WTC11 (cell line): ENCODE measurements at regions not wholly inside any gene's neighbourhood (a gene's known extent, or its start where the extent isn't known, plus 50 kb on each side); places are given as distances from the start of the nearest gene placed in this dataset.

ENCODE experiments used
- ATAC-seq: fragments of 200-7000 bp; cut with Tn5 transposase; 2 replicates; pipeline ENCODE4 v1.10.0; 2021; ENCODE audit warnings: mild to moderate bottlenecking, moderate library complexity
- CTCF ChIA-PET: fragments of 300-600 bp; sonication (Branson Sonifier 250); formaldehyde crosslinking; loops from one replicate; lab custom pipeline; 2021; ENCODE audit warnings: antibody characterized with exemption; lab: Charles Lee
- POLR2A ChIA-PET: fragments of 350-600 bp; sonication (Branson Sonifier 250); formaldehyde crosslinking; loops from one replicate; lab custom pipeline; 2021; ENCODE audit warnings: antibody characterized with exemption; lab: Charles Lee
- DNase-seq: peaks from one replicate; pipeline ENCODE4 v3.0.0; 2021; ENCODE audit warnings: low spot score
- H3K27ac Mint-ChIP-seq: 2 replicates; pipeline ENCODE4 v1.8.0; 2021; ENCODE audit warnings: mixed read lengths
- H3K27me3 Mint-ChIP-seq: 2 replicates; pipeline ENCODE4 v1.8.0; 2021; ENCODE audit warnings: low read depth, mild to moderate bottlenecking, moderate library complexity, mixed read lengths
- H3K36me3 Mint-ChIP-seq: 2 replicates; pipeline ENCODE4 v1.8.0; 2021; ENCODE audit warnings: mixed read lengths
- H3K4me1 Mint-ChIP-seq: 2 replicates; pipeline ENCODE4 v1.8.0; 2022; ENCODE audit warnings: mixed read lengths
- H3K4me3 Mint-ChIP-seq: 2 replicates; pipeline ENCODE4 v1.8.0; 2021; ENCODE audit warnings: mild to moderate bottlenecking, moderate library complexity, mixed read lengths
- H3K9me3 Mint-ChIP-seq: 2 replicates; pipeline ENCODE4 v1.8.0; 2021; ENCODE audit warnings: mixed read lengths
- ELF4 ChIP-seq: sonication (generic); formaldehyde crosslinking; IDR thresholded peaks from 2 replicates; pipeline ENCODE4 v1.8.1; 2022; ENCODE audit warnings: low read depth, mild to moderate bottlenecking, moderate library complexity, missing genetic modification reagents
- IRF2 ChIP-seq: sonication (generic); formaldehyde crosslinking; IDR thresholded peaks from 2 replicates; pipeline ENCODE4 v1.8.0; 2022; ENCODE audit warnings: low read depth, missing genetic modification reagents, borderline replicate concordance
- MXD4 ChIP-seq: fragments of 250-450 bp; sonication (Bioruptor Pico); IDR thresholded peaks from 2 replicates; pipeline ENCODE4 v1.8.0; 2021; ENCODE audit warnings: mild to moderate bottlenecking, moderate library complexity, borderline replicate concordance
- NFATC4 ChIP-seq: fragments of 250-450 bp; sonication (Bioruptor Pico); IDR thresholded peaks from 2 replicates; pipeline ENCODE4 v1.9.0; 2021; ENCODE audit warnings: mild to moderate bottlenecking
- NR1H2 ChIP-seq: sonication (generic); formaldehyde crosslinking; IDR thresholded peaks from 2 replicates; pipeline ENCODE4 v1.9.0; 2021; ENCODE audit warnings: mild to moderate bottlenecking, moderate library complexity, missing genetic modification reagents
- NR2C2 ChIP-seq: sonication (generic); formaldehyde crosslinking; IDR thresholded peaks from 2 replicates; pipeline ENCODE4 v1.8.0; 2022; ENCODE audit warnings: mild to moderate bottlenecking, missing genetic modification reagents
- RELA ChIP-seq: sonication (generic); formaldehyde crosslinking; IDR thresholded peaks from 2 replicates; pipeline ENCODE4 v1.8.1; 2022; ENCODE audit warnings: missing genetic modification reagents, mild to moderate bottlenecking, borderline replicate concordance
- SOX15 ChIP-seq: fragments of 250-450 bp; sonication (Bioruptor Pico); IDR thresholded peaks from 2 replicates; pipeline ENCODE4 v1.9.0; 2021; ENCODE audit warnings: mild to moderate bottlenecking
- TEAD4 ChIP-seq: sonication (generic); formaldehyde crosslinking; IDR thresholded peaks from 2 replicates; pipeline ENCODE4 v1.8.0; 2022; ENCODE audit warnings: mild to moderate bottlenecking, missing genetic modification reagents
- TP53 ChIP-seq: sonication (generic); formaldehyde crosslinking; IDR thresholded peaks from 2 replicates; pipeline ENCODE4 v1.8.1; 2023; ENCODE audit warnings: mild to moderate bottlenecking, missing genetic modification reagents
- ZNF138 ChIP-seq: sonication (generic); formaldehyde crosslinking; conservative IDR thresholded peaks from 2 replicates; pipeline ENCODE4 v1.8.1; 2022; ENCODE audit warnings: mild to moderate bottlenecking, moderate library complexity, missing genetic modification reagents
- ZNF263 ChIP-seq: sonication (generic); formaldehyde crosslinking; IDR thresholded peaks from 2 replicates; pipeline ENCODE4 v1.8.1; 2022; ENCODE audit warnings: low read depth, mild to moderate bottlenecking, moderate library complexity, missing genetic modification reagents
- ZNF317 ChIP-seq: sonication (generic); formaldehyde crosslinking; IDR thresholded peaks from 2 replicates; pipeline ENCODE4 v1.8.1; 2023; ENCODE audit warnings: low read depth, mild to moderate bottlenecking, moderate library complexity, missing genetic modification reagents, borderline replicate concordance
- ZNF671 ChIP-seq: fragments of 250-450 bp; sonication (Bioruptor Pico); IDR thresholded peaks from 2 replicates; pipeline ENCODE4 v1.8.0; 2021; ENCODE audit warnings: mild to moderate bottlenecking
- TF ChIP-seq, protein P1 (sequence below): fragments of 250-450 bp; sonication (Bioruptor Pico); conservative IDR thresholded peaks from 2 replicates; pipeline ENCODE4 v1.9.0; 2021; ENCODE audit warnings: mild to moderate bottlenecking
- TF ChIP-seq, protein P2 (sequence below): fragments of 250-450 bp; sonication (Bioruptor Pico); IDR thresholded peaks from 2 replicates; pipeline ENCODE4 v2.1.2; 2022; ENCODE audit warnings: mild to moderate bottlenecking, moderate library complexity
- TF ChIP-seq, protein P3 (sequence below): sonication (generic); formaldehyde crosslinking; IDR thresholded peaks from 2 replicates; pipeline ENCODE4 v1.8.0; 2022; ENCODE audit warnings: mild to moderate bottlenecking, missing genetic modification reagents
- TF ChIP-seq, protein P4 (sequence below): fragments of 250-450 bp; sonication (Bioruptor Pico); IDR thresholded peaks from 2 replicates; pipeline ENCODE4 v1.9.0; 2021; ENCODE audit warnings: mild to moderate bottlenecking
- TF ChIP-seq, protein P5 (sequence below): sonication (generic); formaldehyde crosslinking; IDR thresholded peaks from 2 replicates; pipeline ENCODE4 v1.8.0; 2022; ENCODE audit warnings: missing genetic modification reagents
- TF ChIP-seq, protein P6 (sequence below): sonication (generic); formaldehyde crosslinking; conservative IDR thresholded peaks from 2 replicates; pipeline ENCODE4 v1.8.1; 2022; ENCODE audit warnings: mild to moderate bottlenecking, missing genetic modification reagents

DNA sequence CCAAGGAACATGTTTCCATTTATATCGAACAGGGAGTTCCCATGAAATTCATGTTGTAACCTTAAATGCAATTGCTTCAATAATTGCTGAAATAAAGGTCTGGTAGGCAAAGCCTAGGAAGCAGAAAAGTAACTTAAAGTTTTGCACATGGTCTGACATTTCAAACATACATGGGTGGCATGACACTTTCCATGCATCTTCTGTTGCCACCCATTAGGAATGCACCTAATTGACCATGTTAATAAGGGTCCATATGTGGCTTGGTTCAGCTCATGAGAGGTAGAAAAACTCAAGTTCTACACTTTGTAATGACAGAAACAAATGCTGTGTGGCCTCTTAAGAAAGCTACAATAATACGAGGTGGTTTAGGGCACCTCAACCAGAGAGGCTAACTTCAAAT is 72.0 kb upstream of the GORAB start:
- peaks cover 34% of the 10 kb centered on the region for H3K36me3 Mint-ChIP-seq
- peaks cover 4% of the 10 kb centered on the region for H3K27me3 Mint-ChIP-seq
- H3K9me3 Mint-ChIP-seq, result peaks cover 54% of the 10 kb centered on the region
- ChIA-PET CTCF (no interaction called here), POLR2A (no interaction called here)
- no peak for DNase-seq
- no peak overlapping the region for H3K27ac Mint-ChIP-seq
- no peak for TF ChIP-seq NFATC4
- TF ChIP-seq SOX15 (CRISPR knock-in tag), result no peak
- TF ChIP-seq, protein P1, sequence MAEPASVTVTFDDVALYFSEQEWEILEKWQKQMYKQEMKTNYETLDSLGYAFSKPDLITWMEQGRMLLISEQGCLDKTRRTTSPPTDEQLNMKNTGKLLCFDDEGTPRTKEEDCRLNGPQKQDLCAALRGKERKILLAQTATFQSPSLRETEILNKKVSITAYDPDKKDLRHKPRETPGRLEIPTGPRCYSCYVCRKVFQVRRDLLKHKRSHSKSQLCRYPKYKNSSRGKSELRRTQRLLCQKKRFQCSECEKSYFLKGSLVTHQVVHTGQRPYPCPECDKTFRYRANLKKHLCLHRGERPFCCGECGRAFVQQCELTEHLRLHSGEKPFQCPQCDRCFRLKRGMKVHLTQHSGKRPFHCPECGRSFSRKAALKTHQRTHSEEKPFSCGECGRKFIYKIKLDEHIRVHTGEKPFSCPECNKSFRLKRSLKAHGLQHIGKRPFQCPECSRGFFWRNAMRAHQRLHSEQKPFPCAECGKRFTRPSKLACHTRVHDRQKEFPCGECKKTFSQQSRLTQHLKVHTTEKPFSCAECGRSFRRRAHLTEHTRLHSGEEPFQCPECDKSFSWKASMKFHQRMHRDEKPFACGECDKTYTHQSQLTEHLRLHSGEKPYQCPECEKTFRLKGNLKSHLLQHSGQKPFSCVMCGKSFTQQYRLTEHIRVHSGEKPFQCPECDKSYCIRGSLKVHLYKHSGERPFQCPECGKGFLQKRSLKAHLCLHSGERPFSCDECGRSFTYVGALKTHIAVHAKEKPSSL (CRISPR knock-in tag), result no peak
- TF ChIP-seq, protein P2, sequence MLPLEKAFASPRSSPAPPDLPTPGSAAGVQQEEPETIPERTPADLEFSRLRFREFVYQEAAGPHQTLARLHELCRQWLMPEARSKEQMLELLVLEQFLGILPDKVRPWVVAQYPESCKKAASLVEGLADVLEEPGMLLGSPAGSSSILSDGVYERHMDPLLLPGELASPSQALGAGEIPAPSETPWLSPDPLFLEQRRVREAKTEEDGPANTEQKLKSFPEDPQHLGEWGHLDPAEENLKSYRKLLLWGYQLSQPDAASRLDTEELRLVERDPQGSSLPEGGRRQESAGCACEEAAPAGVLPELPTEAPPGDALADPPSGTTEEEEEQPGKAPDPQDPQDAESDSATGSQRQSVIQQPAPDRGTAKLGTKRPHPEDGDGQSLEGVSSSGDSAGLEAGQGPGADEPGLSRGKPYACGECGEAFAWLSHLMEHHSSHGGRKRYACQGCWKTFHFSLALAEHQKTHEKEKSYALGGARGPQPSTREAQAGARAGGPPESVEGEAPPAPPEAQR (CRISPR knock-in tag), result no peak
- TF ChIP-seq, protein P3, sequence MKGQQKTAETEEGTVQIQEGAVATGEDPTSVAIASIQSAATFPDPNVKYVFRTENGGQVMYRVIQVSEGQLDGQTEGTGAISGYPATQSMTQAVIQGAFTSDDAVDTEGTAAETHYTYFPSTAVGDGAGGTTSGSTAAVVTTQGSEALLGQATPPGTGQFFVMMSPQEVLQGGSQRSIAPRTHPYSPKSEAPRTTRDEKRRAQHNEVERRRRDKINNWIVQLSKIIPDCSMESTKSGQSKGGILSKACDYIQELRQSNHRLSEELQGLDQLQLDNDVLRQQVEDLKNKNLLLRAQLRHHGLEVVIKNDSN (CRISPR knock-in tag), result no peak
- TF ChIP-seq, protein P4, sequence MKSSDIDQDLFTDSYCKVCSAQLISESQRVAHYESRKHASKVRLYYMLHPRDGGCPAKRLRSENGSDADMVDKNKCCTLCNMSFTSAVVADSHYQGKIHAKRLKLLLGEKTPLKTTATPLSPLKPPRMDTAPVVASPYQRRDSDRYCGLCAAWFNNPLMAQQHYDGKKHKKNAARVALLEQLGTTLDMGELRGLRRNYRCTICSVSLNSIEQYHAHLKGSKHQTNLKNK (CRISPR knock-in tag), result no peak
- no peak for TF ChIP-seq ZNF317 (CRISPR knock-in tag)
- no peak for TF ChIP-seq NR2C2 (CRISPR knock-in tag)
- TF ChIP-seq ZNF263 (CRISPR knock-in tag), result no peak
- no peak for TF ChIP-seq ELF4 (CRISPR knock-in tag)
- TF ChIP-seq NR1H2 (CRISPR knock-in tag), result no peak
- no peak for TF ChIP-seq MXD4 (CRISPR knock-in tag)
- TF ChIP-seq, protein P5, sequence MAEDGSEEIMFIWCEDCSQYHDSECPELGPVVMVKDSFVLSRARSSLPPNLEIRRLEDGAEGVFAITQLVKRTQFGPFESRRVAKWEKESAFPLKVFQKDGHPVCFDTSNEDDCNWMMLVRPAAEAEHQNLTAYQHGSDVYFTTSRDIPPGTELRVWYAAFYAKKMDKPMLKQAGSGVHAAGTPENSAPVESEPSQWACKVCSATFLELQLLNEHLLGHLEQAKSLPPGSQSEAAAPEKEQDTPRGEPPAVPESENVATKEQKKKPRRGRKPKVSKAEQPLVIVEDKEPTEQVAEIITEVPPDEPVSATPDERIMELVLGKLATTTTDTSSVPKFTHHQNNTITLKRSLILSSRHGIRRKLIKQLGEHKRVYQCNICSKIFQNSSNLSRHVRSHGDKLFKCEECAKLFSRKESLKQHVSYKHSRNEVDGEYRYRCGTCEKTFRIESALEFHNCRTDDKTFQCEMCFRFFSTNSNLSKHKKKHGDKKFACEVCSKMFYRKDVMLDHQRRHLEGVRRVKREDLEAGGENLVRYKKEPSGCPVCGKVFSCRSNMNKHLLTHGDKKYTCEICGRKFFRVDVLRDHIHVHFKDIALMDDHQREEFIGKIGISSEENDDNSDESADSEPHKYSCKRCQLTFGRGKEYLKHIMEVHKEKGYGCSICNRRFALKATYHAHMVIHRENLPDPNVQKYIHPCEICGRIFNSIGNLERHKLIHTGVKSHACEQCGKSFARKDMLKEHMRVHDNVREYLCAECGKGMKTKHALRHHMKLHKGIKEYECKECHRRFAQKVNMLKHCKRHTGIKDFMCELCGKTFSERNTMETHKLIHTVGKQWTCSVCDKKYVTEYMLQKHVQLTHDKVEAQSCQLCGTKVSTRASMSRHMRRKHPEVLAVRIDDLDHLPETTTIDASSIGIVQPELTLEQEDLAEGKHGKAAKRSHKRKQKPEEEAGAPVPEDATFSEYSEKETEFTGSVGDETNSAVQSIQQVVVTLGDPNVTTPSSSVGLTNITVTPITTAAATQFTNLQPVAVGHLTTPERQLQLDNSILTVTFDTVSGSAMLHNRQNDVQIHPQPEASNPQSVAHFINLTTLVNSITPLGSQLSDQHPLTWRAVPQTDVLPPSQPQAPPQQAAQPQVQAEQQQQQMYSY (CRISPR knock-in tag), result no peak
- no peak for TF ChIP-seq IRF2 (CRISPR knock-in tag)
- no peak for TF ChIP-seq TP53 (CRISPR knock-in tag)
- no peak for TF ChIP-seq ZNF671 (CRISPR knock-in tag)
- TF ChIP-seq TEAD4 (CRISPR knock-in tag), result no peak
- TF ChIP-seq, protein P6, sequence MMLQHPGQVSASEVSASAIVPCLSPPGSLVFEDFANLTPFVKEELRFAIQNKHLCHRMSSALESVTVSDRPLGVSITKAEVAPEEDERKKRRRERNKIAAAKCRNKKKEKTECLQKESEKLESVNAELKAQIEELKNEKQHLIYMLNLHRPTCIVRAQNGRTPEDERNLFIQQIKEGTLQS (CRISPR knock-in tag), result no peak
- TF ChIP-seq RELA (CRISPR knock-in tag), result no peak
- no peak for TF ChIP-seq ZNF138 (CRISPR knock-in tag)
- ATAC-seq, result no peak
- H3K4me1 Mint-ChIP-seq, result no peaks in the 10 kb centered on the region
- no peak overlapping the region for H3K4me3 Mint-ChIP-seq
